SKM-1 treated with dmso at 0.1 percent for 144 hours (cell line): ENCODE measurements at regions not wholly inside any gene's neighbourhood (a gene's known extent, or its start where the extent isn't known, plus 50 kb on each side); places are given as distances from the start of the nearest gene placed in this dataset.

Experiments used
- DNase-seq: peaks from one replicate; lab custom pipeline; 2025; ENCODE audit not compliant: unreplicated experiment; lab: John Stamatoyannopoulos, UW

GRCh38 chr13:105127732-105128131, 1407.7 kb downstream of the EFNB2 start:
- no peak for DNase-seq

- DNase-seq: no peak
These were observed 1414.2 kb downstream of the EFNB2 start for GRCh38 chr13:105121221-105121620.

GRCh38 chr13:105118426-105118985, 1417.0 kb downstream of the EFNB2 start:
- no peak for DNase-seq

GRCh38 chr13:105116966-105117365, 1418.5 kb downstream of the EFNB2 start:
- DNase-seq: no peak

- no peak for DNase-seq
These were observed 1422.9 kb downstream of the EFNB2 start for GRCh38 chr13:105112561-105112960.

- DNase-seq: no peak
These were observed 1427.7 kb downstream of the EFNB2 start for GRCh38 chr13:105107781-105108180.

- no peak for DNase-seq
These were observed 1430.0 kb downstream of the EFNB2 start for GRCh38 chr13:105105471-105105870.

- peak; percentile 19 for DNase-seq
These were observed 1437.9 kb downstream of the EFNB2 start for GRCh38 chr13:105097521-105097920.

GRCh38 chr13:105089858-105090643, 1445.4 kb downstream of the EFNB2 start:
- DNase-seq: no peak

GRCh38 chr13:105087945-105088344, 1447.5 kb downstream of the EFNB2 start:
- DNase-seq: no peak

GRCh38 chr13:105084931-105085330, 1450.5 kb downstream of the EFNB2 start:
- no peak for DNase-seq

- DNase-seq: no peak
These were observed 1451.5 kb downstream of the EFNB2 start for GRCh38 chr13:105083992-105084391.

GRCh38 chr13:105074755-105075154, 1460.7 kb downstream of the EFNB2 start:
- no peak for DNase-seq

- no peak for DNase-seq
These were observed 1462.4 kb downstream of the EFNB2 start for GRCh38 chr13:105073041-105073440.

GRCh38 chr13:105070452-105070851, 1465.0 kb downstream of the EFNB2 start:
- DNase-seq: no peak

GRCh38 chr13:105069106-105069505, 1466.4 kb downstream of the EFNB2 start:
- no peak for DNase-seq

- no peak for DNase-seq
These were observed 1471.8 kb downstream of the EFNB2 start for GRCh38 chr13:105063676-105064075.

GRCh38 chr13:105059786-105060185, 1475.7 kb downstream of the EFNB2 start:
- no peak for DNase-seq

- DNase-seq: no peak
These were observed 1476.9 kb downstream of the EFNB2 start for GRCh38 chr13:105058517-105058916.

GRCh38 chr13:105052711-105053110, 1482.8 kb downstream of the EFNB2 start:
- DNase-seq: no peak

GRCh38 chr13:105050686-105051085, 1484.8 kb downstream of the EFNB2 start:
- DNase-seq: no peak

GRCh38 chr13:105048677-105049076, 1486.8 kb downstream of the EFNB2 start:
- DNase-seq: no peak
